ENCODE measurements at regions not wholly inside any gene's neighbourhood (a gene's known extent, or its start where the extent isn't known, plus 50 kb on each side); places are given as distances from the start of the nearest gene placed in this dataset.
"Not testable (repeated sequence)": the region's sequence is repeated elsewhere in the genome, so short reads cannot be mapped to it uniquely, and the experiment has no call there.

- Histone ChIP-seq H3K9me3 (no peaks in the 10 kb centered on the region), H3K4me1 (no peaks in the 10 kb centered on the region), H3K27me3 (no peaks in the 10 kb centered on the region), H3K27ac (no peak overlapping the region), H3K4me3 (no peak overlapping the region), H3K36me3 (no peaks in the 10 kb centered on the region)
- WGBS, 2 donors (ENCODE audit: low coverage in 1 of 2): 76 to 80% methylated on average over 1 to 7 of the region's 7 CpGs
- intact Hi-C loops (cut with DNase I; ENCODE audit: low total_unique reads) (no loop called here), in situ Hi-C loops (cut with MboI; ENCODE audit: low pct_ligation_motif_present in 1 of 4, low pct_unique_long_range_greater_than_20kb in 1 of 4, low sequenced_read_pairs in 3 of 4) (no loop called here)
- TF ChIP-seq EP300 (IDR thresholded peaks at IDR 0.05; ENCODE audit: low read depth) (no peak), CTCF (IDR thresholded peaks at IDR 0.05) (no peak), POLR2A (IDR thresholded peaks at IDR 0.05) (no peak), POLR2AphosphoS5 (IDR thresholded peaks at IDR 0.05) (no peak)
- no peak for DNase-seq
Observed at GRCh38 chr11:98736833-98737232, 283.9 kb upstream of the CNTN5 start.

- Histone ChIP-seq H3K4me3 (no peak overlapping the region), H3K9me3 (no peaks in the 10 kb centered on the region), H3K27ac (no peak overlapping the region), H3K36me3 (no peaks in the 10 kb centered on the region), H3K27me3 (no peaks in the 10 kb centered on the region), H3K4me1 (no peaks in the 10 kb centered on the region)
- no peak for DNase-seq
- in situ Hi-C loops (cut with MboI; ENCODE audit: low pct_ligation_motif_present in 1 of 4, low pct_unique_long_range_greater_than_20kb in 1 of 4, low sequenced_read_pairs in 3 of 4) (no loop called here), intact Hi-C loops (cut with DNase I; ENCODE audit: low total_unique reads) (no loop called here)
- TF ChIP-seq CTCF (IDR thresholded peaks at IDR 0.05): no peak
- no peak for TF ChIP-seq POLR2AphosphoS5 (IDR thresholded peaks at IDR 0.05)
- TF ChIP-seq EP300 (IDR thresholded peaks at IDR 0.05; ENCODE audit: low read depth): no peak
- no peak for TF ChIP-seq POLR2A (IDR thresholded peaks at IDR 0.05)
Observed at GRCh38 chr11:98740321-98740720, 280.4 kb upstream of the CNTN5 start.

GRCh38 chr11:98763446-98763845 lies 257.3 kb upstream of the CNTN5 start:
- intact Hi-C loops (cut with DNase I; ENCODE audit: low total_unique reads); H3K9me3 ChIP-seq; H3K4me3 ChIP-seq; in situ Hi-C loops (cut with MboI; ENCODE audit: low pct_ligation_motif_present in 1 of 4, low pct_unique_long_range_greater_than_20kb in 1 of 4, low sequenced_read_pairs in 3 of 4); DNase-seq; H3K27ac ChIP-seq; H3K4me1 ChIP-seq; H3K27me3 ChIP-seq; H3K36me3 ChIP-seq: not testable (repeated sequence)
- 94% methylated on average over 15 of the region's 21 CpGs; no CpG with 5 or more reads in 1 of the 2 donors for whole genome bisulfite sequencing, 2 donors (ENCODE audit: low coverage in 1 of 2)

GRCh38 chr11:98766903-98767302 lies 253.8 kb upstream of the CNTN5 start:
- WGBS, 2 donors (ENCODE audit: low coverage in 1 of 2): 67 to 75% methylated on average over 2 of the region's 2 CpGs
- Histone ChIP-seq H3K36me3 (no peaks in the 10 kb centered on the region), H3K4me3 (no peak overlapping the region), H3K27me3 (no peaks in the 10 kb centered on the region), H3K4me1 (no peaks in the 10 kb centered on the region), H3K27ac (no peak overlapping the region), H3K9me3 (peaks cover 0 to 3% of the 10 kb centered on the region in 2 donors)
- in situ Hi-C loops (cut with MboI; ENCODE audit: low pct_ligation_motif_present in 1 of 4, low pct_unique_long_range_greater_than_20kb in 1 of 4, low sequenced_read_pairs in 3 of 4): no loop called here
- DNase-seq: no peak
- no peak for TF ChIP-seq POLR2A (IDR thresholded peaks at IDR 0.05)
- intact Hi-C loops (cut with DNase I; ENCODE audit: low total_unique reads): no loop called here

- WGBS, 2 donors (ENCODE audit: low coverage in 1 of 2): 88% methylated on average over 26 of the region's 29 CpGs; no CpG with 5 or more reads in 1 of the 2 donors
Observed at GRCh38 chr11:98770046-98770445, 250.7 kb upstream of the CNTN5 start.

GRCh38 chr11:98771791-98772190 lies 249.0 kb upstream of the CNTN5 start:
- no peak for TF ChIP-seq EP300 (IDR thresholded peaks at IDR 0.05; ENCODE audit: low read depth)
- TF ChIP-seq CTCF (IDR thresholded peaks at IDR 0.05): no peak
- TF ChIP-seq POLR2AphosphoS5 (IDR thresholded peaks at IDR 0.05): no peak
- TF ChIP-seq POLR2A (IDR thresholded peaks at IDR 0.05): no peak
- no peaks in the 10 kb centered on the region for H3K9me3 ChIP-seq
- H3K27me3 ChIP-seq: no peaks in the 10 kb centered on the region
- no peak overlapping the region for H3K27ac ChIP-seq
- 68 to 69% methylated on average over 4 of the region's 4 CpGs for WGBS, 2 donors (ENCODE audit: low coverage in 1 of 2)
- intact Hi-C loops (cut with DNase I; ENCODE audit: low total_unique reads): loop anchor here (1.0 kb wide), 1 partner anchor 16 kb away; no protein-coding TSS in a partner anchor
- no peak for DNase-seq
- no peaks in the 10 kb centered on the region for H3K36me3 ChIP-seq
- in situ Hi-C loops (cut with MboI; ENCODE audit: low pct_ligation_motif_present in 1 of 4, low pct_unique_long_range_greater_than_20kb in 1 of 4, low sequenced_read_pairs in 3 of 4): no loop called here
- H3K4me3 ChIP-seq: no peak overlapping the region
- H3K4me1 ChIP-seq: no peaks in the 10 kb centered on the region

More at GRCh38 chr11:98770046-98770445, 250.7 kb upstream of the CNTN5 start:
- H3K4me3 ChIP-seq; H3K9me3 ChIP-seq; in situ Hi-C loops (cut with MboI; ENCODE audit: low pct_ligation_motif_present in 1 of 4, low pct_unique_long_range_greater_than_20kb in 1 of 4, low sequenced_read_pairs in 3 of 4); H3K27me3 ChIP-seq; H3K36me3 ChIP-seq; H3K27ac ChIP-seq; DNase-seq; intact Hi-C loops (cut with DNase I; ENCODE audit: low total_unique reads); H3K4me1 ChIP-seq: not testable (repeated sequence)
